ENCODE measurements at regions not wholly inside any gene's neighbourhood (a gene's known extent, or its start where the extent isn't known, plus 50 kb on each side); places are given as distances from the start of the nearest gene placed in this dataset.

DNA sequence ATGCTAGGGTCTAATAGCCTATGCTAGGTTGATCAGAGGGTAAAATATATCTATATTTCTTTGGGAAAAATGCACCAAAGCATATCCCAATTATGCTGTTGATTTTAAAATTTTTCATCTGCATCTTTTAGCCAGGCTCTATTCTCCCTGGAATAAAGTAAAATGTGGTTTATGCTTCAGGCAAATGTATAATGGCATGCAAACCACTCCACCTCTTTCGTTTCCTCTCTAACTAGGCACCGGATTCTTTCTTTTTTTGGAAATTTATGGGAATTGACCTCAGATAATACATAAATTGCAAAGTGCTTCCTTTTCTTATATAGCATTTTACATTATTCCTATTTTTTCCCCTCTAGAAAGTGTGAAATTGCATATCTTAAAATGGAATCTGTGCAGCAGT lies 386.5 kb downstream of the OLFM4 start (continued):
- TF ChIP-seq, protein P1, sequence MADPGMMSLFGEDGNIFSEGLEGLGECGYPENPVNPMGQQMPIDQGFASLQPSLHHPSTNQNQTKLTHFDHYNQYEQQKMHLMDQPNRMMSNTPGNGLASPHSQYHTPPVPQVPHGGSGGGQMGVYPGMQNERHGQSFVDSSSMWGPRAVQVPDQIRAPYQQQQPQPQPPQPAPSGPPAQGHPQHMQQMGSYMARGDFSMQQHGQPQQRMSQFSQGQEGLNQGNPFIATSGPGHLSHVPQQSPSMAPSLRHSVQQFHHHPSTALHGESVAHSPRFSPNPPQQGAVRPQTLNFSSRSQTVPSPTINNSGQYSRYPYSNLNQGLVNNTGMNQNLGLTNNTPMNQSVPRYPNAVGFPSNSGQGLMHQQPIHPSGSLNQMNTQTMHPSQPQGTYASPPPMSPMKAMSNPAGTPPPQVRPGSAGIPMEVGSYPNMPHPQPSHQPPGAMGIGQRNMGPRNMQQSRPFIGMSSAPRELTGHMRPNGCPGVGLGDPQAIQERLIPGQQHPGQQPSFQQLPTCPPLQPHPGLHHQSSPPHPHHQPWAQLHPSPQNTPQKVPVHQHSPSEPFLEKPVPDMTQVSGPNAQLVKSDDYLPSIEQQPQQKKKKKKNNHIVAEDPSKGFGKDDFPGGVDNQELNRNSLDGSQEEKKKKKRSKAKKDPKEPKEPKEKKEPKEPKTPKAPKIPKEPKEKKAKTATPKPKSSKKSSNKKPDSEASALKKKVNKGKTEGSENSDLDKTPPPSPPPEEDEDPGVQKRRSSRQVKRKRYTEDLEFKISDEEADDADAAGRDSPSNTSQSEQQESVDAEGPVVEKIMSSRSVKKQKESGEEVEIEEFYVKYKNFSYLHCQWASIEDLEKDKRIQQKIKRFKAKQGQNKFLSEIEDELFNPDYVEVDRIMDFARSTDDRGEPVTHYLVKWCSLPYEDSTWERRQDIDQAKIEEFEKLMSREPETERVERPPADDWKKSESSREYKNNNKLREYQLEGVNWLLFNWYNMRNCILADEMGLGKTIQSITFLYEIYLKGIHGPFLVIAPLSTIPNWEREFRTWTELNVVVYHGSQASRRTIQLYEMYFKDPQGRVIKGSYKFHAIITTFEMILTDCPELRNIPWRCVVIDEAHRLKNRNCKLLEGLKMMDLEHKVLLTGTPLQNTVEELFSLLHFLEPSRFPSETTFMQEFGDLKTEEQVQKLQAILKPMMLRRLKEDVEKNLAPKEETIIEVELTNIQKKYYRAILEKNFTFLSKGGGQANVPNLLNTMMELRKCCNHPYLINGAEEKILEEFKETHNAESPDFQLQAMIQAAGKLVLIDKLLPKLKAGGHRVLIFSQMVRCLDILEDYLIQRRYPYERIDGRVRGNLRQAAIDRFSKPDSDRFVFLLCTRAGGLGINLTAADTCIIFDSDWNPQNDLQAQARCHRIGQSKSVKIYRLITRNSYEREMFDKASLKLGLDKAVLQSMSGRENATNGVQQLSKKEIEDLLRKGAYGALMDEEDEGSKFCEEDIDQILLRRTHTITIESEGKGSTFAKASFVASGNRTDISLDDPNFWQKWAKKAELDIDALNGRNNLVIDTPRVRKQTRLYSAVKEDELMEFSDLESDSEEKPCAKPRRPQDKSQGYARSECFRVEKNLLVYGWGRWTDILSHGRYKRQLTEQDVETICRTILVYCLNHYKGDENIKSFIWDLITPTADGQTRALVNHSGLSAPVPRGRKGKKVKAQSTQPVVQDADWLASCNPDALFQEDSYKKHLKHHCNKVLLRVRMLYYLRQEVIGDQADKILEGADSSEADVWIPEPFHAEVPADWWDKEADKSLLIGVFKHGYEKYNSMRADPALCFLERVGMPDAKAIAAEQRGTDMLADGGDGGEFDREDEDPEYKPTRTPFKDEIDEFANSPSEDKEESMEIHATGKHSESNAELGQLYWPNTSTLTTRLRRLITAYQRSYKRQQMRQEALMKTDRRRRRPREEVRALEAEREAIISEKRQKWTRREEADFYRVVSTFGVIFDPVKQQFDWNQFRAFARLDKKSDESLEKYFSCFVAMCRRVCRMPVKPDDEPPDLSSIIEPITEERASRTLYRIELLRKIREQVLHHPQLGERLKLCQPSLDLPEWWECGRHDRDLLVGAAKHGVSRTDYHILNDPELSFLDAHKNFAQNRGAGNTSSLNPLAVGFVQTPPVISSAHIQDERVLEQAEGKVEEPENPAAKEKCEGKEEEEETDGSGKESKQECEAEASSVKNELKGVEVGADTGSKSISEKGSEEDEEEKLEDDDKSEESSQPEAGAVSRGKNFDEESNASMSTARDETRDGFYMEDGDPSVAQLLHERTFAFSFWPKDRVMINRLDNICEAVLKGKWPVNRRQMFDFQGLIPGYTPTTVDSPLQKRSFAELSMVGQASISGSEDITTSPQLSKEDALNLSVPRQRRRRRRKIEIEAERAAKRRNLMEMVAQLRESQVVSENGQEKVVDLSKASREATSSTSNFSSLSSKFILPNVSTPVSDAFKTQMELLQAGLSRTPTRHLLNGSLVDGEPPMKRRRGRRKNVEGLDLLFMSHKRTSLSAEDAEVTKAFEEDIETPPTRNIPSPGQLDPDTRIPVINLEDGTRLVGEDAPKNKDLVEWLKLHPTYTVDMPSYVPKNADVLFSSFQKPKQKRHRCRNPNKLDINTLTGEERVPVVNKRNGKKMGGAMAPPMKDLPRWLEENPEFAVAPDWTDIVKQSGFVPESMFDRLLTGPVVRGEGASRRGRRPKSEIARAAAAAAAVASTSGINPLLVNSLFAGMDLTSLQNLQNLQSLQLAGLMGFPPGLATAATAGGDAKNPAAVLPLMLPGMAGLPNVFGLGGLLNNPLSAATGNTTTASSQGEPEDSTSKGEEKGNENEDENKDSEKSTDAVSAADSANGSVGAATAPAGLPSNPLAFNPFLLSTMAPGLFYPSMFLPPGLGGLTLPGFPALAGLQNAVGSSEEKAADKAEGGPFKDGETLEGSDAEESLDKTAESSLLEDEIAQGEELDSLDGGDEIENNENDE (IDR thresholded peaks at IDR 0.05; ENCODE audit: insufficient replicate concordance, low read length), result no peak
- TF ChIP-seq ATF3 (IDR thresholded peaks at IDR 0.05; ENCODE audit: insufficient read depth, low read depth, low read length), result no peak
- TF ChIP-seq RAD21 (IDR thresholded peaks at IDR 0.05 in 1 of 2, conservative IDR thresholded peaks at IDR 0.05 in 1 of 2; ENCODE audit: low read depth in 2 of 2, low read length in 2 of 2), result no peak
- TF ChIP-seq GTF2F1 (IDR thresholded peaks at IDR 0.05; ENCODE audit: borderline replicate concordance, low read depth, low read length), result no peak
- TF ChIP-seq EP300 (IDR thresholded peaks at IDR 0.05; ENCODE audit: borderline replicate concordance in 1 of 2, low read depth in 2 of 2, low read length in 2 of 2), result no peak
- TF ChIP-seq SP1 (IDR thresholded peaks at IDR 0.05; ENCODE audit: low read depth, low read length), result no peak
- TF ChIP-seq NRF1 (IDR thresholded peaks at IDR 0.05; ENCODE audit: low read depth, low read length), result no peak
- TF ChIP-seq ZNF274 (IDR thresholded peaks at IDR 0.05; ENCODE audit: borderline replicate concordance, extremely low read depth, low read length), result no peak
- TF ChIP-seq EZH2 (IDR thresholded peaks at IDR 0.05; ENCODE audit: low read depth, low read length, severe bottlenecking), result no peak
- no peak for TF ChIP-seq RFX5 (IDR thresholded peaks at IDR 0.05; ENCODE audit: borderline replicate concordance, low read depth, low read length)
